H1 (cell line): ENCODE measurements at regions not wholly inside any gene's neighbourhood (a gene's known extent, or its start where the extent isn't known, plus 50 kb on each side); places are given as distances from the start of the nearest gene placed in this dataset.

Experiments
- CTCF ChIA-PET: fragments of 300-600 bp; sonication (Branson Sonifier 250); formaldehyde crosslinking; loops from one replicate; lab custom pipeline; 2021; ENCODE audit not compliant: partially characterized antibody; lab: Charles Lee
- POLR2A ChIA-PET: fragments of 300-600 bp; sonication (Branson Sonifier 250); formaldehyde crosslinking; loops from one replicate; lab custom pipeline; 2021; ENCODE audit warnings: inconsistent platforms; ENCODE audit not compliant: partially characterized antibody; lab: Charles Lee
- DNase-seq, 2 experiments: peaks; one replicate each; pipeline versions ENCODE4 v3.0.0 to v3.0.0-alpha.2; 2010 to 2022; ENCODE audit warnings: low spot score in 2 of 2, low read depth in 1 of 2, mixed read lengths in 1 of 2
- FAIRE-seq: peaks from 2 replicates; lab custom pipeline; 2011; peaks lifted over from hg19 to GRCh38; lab: Jason Lieb, UNC
- H2AFZ ChIP-seq: 2 replicates; pipeline ENCODE4 v1.8.1; 2012; ENCODE audit warnings: low read length, inconsistent platforms
- H2AK5ac ChIP-seq: 2 replicates; pipeline ENCODE4 v1.6.1; 2013; ENCODE audit warnings: low read depth, low read length
- H2BK120ac ChIP-seq: replicated peaks from 2 replicates; pipeline ENCODE3; 2013; ENCODE audit warnings: low read depth, low read length, inconsistent platforms
- H2BK12ac ChIP-seq: 2 replicates; pipeline ENCODE4 v1.6.1; 2013; ENCODE audit warnings: low read depth, low read length
- H2BK15ac ChIP-seq: 2 replicates; pipeline ENCODE4 v1.6.1; 2013; ENCODE audit warnings: low read length
- H2BK20ac ChIP-seq: 2 replicates; pipeline ENCODE4 v1.6.1; 2013; ENCODE audit warnings: low read length
- H2BK5ac ChIP-seq: 2 replicates; pipeline ENCODE4 v1.6.1; 2013; ENCODE audit warnings: low read depth, low read length
- H3K14ac ChIP-seq: 2 replicates; pipeline ENCODE4 v1.6.1; 2013; ENCODE audit warnings: inconsistent platforms; ENCODE audit not compliant: insufficient read length
- H3K18ac ChIP-seq: 2 replicates; pipeline ENCODE4 v1.6.1; 2013; ENCODE audit warnings: low read length; ENCODE audit errors: extremely low read depth
- H3K23ac ChIP-seq: 2 replicates; pipeline ENCODE4 v1.6.1; 2013; ENCODE audit warnings: inconsistent platforms; ENCODE audit not compliant: insufficient read length
- H3K23me2 ChIP-seq: 2 replicates; pipeline ENCODE4 v1.6.1; 2013; ENCODE audit warnings: low read depth, low read length
- H3K27ac ChIP-seq: 2 replicates; pipeline ENCODE4 v1.6.1; 2011; ENCODE audit warnings: low read depth, low read length, inconsistent platforms
- H3K27me3 ChIP-seq, 4 experiments: replicated peaks in 1 of 4; 1 replicate in 1 of 4; 2 replicates in 3 of 4; pipeline versions ENCODE4 v1.6.1 to v1.8.1; 2011 to 2013; ENCODE audit warnings: low read length in 3 of 4, mild to moderate bottlenecking in 3 of 4, inconsistent platforms in 2 of 4, mixed read lengths in 2 of 4, moderate library complexity in 1 of 4; ENCODE audit not compliant: control insufficient read depth in 3 of 4, insufficient read depth in 3 of 4; ENCODE audit errors: extremely low read depth in 1 of 4
- H3K36me3 ChIP-seq, 4 experiments: 2 replicates each; pipeline versions ENCODE4 v1.6.1 to v1.8.1; 2011 to 2013; ENCODE audit warnings: mild to moderate bottlenecking in 4 of 4, low read length in 3 of 4, moderate library complexity in 2 of 4, control low read depth in 1 of 4, inconsistent platforms in 1 of 4; ENCODE audit not compliant: insufficient read depth in 4 of 4, control insufficient read depth in 2 of 4
- H3K4ac ChIP-seq: replicated peaks from 2 replicates; pipeline ENCODE3; 2013; ENCODE audit warnings: low read length, low read depth, mixed read lengths, inconsistent platforms; ENCODE audit not compliant: insufficient read length
- H3K4me1 ChIP-seq, 4 experiments: replicated peaks in 1 of 4; 1 replicate in 1 of 4; 2 replicates in 3 of 4; pipeline versions ENCODE4 v1.6.1 to v1.8.1; 2011 to 2013; ENCODE audit warnings: low read length in 3 of 4, inconsistent platforms in 2 of 4, mixed read lengths in 1 of 4; ENCODE audit not compliant: insufficient read depth in 4 of 4, control insufficient read depth in 3 of 4
- H3K4me2 ChIP-seq, 2 experiments: 2 replicates each; pipeline versions ENCODE4 v1.6.1 to v1.8.1; 2011 to 2013; ENCODE audit warnings: low read depth in 2 of 2, low read length in 2 of 2, control low read depth in 1 of 2, inconsistent platforms in 1 of 2, mild to moderate bottlenecking in 1 of 2; ENCODE audit not compliant: insufficient read depth in 1 of 2
- H3K4me3 ChIP-seq, 4 experiments: fragments of 200-600, 300-600 bp in 1 of 4; sonication (generic), shearing (Covaris generic), sonication (Bioruptor Twin) in 1 of 4; 2 replicates each; pipeline versions ENCODE4 v1.5.1 to v1.8.1; 2011 to 2016; ENCODE audit warnings: low read length in 4 of 4, low read depth in 3 of 4, control low read depth in 2 of 4, inconsistent platforms in 2 of 4, mild to moderate bottlenecking in 2 of 4, mixed read lengths in 1 of 4, moderate library complexity in 1 of 4; ENCODE audit not compliant: insufficient read depth in 2 of 4; ENCODE audit errors: extremely low read depth in 1 of 4
- H3K56ac ChIP-seq: replicated peaks from 2 replicates; pipeline ENCODE3; 2013; ENCODE audit warnings: low read depth, mild to moderate bottlenecking, mixed read lengths, low read length, inconsistent platforms; ENCODE audit not compliant: insufficient read length
- H3K79me1 ChIP-seq: 2 replicates; pipeline ENCODE4 v1.6.1; 2013; ENCODE audit warnings: low read depth, low read length, control low read depth
- H3K79me2 ChIP-seq, 2 experiments: 2 replicates each; pipeline versions ENCODE4 v1.6.1 to v1.8.1; 2012 to 2013; ENCODE audit warnings: low read length in 2 of 2, mild to moderate bottlenecking in 2 of 2, inconsistent platforms in 1 of 2; ENCODE audit not compliant: insufficient read depth in 2 of 2, control insufficient read depth in 1 of 2
- H3K9ac ChIP-seq, 4 experiments: replicated peaks in 1 of 4; 1 replicate in 1 of 4; 2 replicates in 3 of 4; pipeline versions ENCODE4 v1.6.1 to v1.8.1; 2011 to 2013; ENCODE audit warnings: low read depth in 3 of 4, low read length in 3 of 4, control low read depth in 2 of 4, mild to moderate bottlenecking in 2 of 4, moderate library complexity in 2 of 4, inconsistent platforms in 1 of 4; ENCODE audit errors: extremely low read depth in 1 of 4
- H3K9me3 ChIP-seq, 2 experiments: 2 replicates each; pipeline versions ENCODE4 v1.6.1 to v1.8.1; 2012 to 2013; ENCODE audit warnings: mild to moderate bottlenecking in 2 of 2, moderate library complexity in 2 of 2, control low read depth in 1 of 2, inconsistent platforms in 1 of 2, low read depth in 1 of 2, low read length in 1 of 2, mixed read lengths in 1 of 2; ENCODE audit not compliant: insufficient read depth in 2 of 2
- H4K20me1 ChIP-seq, 2 experiments: replicated peaks in 1 of 2; 2 replicates each; pipeline versions ENCODE3 to v1.8.1; 2011 to 2013; ENCODE audit warnings: inconsistent platforms in 2 of 2, low read length in 2 of 2, mild to moderate bottlenecking in 1 of 2; ENCODE audit not compliant: insufficient read depth in 2 of 2, control insufficient read depth in 1 of 2
- H4K5ac ChIP-seq: 2 replicates; pipeline ENCODE4 v1.6.1; 2013; ENCODE audit warnings: low read length, low read depth, mixed read lengths, inconsistent platforms; ENCODE audit not compliant: insufficient read length
- H4K8ac ChIP-seq: 2 replicates; pipeline ENCODE4 v1.8.0; 2013; ENCODE audit warnings: mild to moderate bottlenecking, moderate library complexity, low read length, inconsistent platforms; ENCODE audit not compliant: insufficient read depth; ENCODE audit errors: extremely low read depth
- H4K91ac ChIP-seq: replicated peaks from 2 replicates; pipeline ENCODE3; 2013; ENCODE audit warnings: low read length, mixed read lengths, inconsistent platforms; ENCODE audit not compliant: insufficient read length
- KDM1A ChIP-seq: fragments of 200-600, 300-600 bp; sonication (generic); IDR thresholded peaks from 2 replicates; pipeline ENCODE4 v1.7.1; 2016; ENCODE audit warnings: mild to moderate bottlenecking, low read length, borderline replicate concordance
- NANOG ChIP-seq: IDR thresholded peaks from 2 replicates; pipeline ENCODE4 v1.6.1; 2011; ENCODE audit warnings: low read length, low read depth, mild to moderate bottlenecking, inconsistent platforms; ENCODE audit not compliant: insufficient read depth, poor library complexity, severe bottlenecking
- POU5F1 ChIP-seq: IDR thresholded peaks from 2 replicates; pipeline ENCODE4 v1.6.1; 2011; ENCODE audit warnings: low read depth, mild to moderate bottlenecking, low read length, moderate library complexity
- TCF12 ChIP-seq: IDR thresholded peaks from 2 replicates; pipeline ENCODE4 v1.6.1; 2011; ENCODE audit warnings: low read depth, mild to moderate bottlenecking, low read length
- WGBS, 2 experiments: shearing (Covaris generic) in 1 of 2; methylation state at CpG; one replicate each; pipeline versions ENCODE4 v1.1.6 to v1.1.7; 2013 to 2015; ENCODE audit warnings: low lambda C conversion rate in 2 of 2, mixed read lengths in 2 of 2, inconsistent platforms in 1 of 2, low coverage in 1 of 2, missing lambda C conversion rate in 1 of 2; ENCODE audit not compliant: insufficient replicate concordance in 2 of 2, insufficient coverage in 1 of 2, insufficient read length in 1 of 2; ENCODE audit errors: extremely low coverage in 1 of 2, missing lambda C conversion rate in 1 of 2; 5-methylcytosine and 5-hydroxymethylcytosine counted together

DNA sequence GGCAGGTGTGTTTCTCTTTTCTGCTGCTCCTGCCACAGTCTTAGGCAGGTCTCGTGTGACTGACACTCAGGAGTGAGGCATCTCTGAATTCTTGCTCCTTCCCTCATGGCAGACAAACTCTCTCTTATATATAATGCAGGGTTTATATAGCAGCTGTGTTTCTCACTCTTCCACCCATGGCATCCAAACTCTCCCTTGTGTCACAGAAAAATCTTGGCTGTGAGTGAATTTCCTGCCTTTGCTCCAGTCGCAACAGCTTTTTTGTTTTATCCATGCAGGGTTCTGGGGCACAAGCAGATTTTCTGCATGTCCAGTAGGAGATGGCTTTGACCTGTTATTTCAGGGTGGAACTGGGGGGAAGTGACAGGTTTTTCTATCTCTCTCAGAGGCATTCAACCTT, 1275.5 kb downstream of the ADGRL3 start:
- H4K5ac ChIP-seq: no peak overlapping the region
- H3K9me3 ChIP-seq: no peaks in the 10 kb centered on the region
- no peak for TF ChIP-seq TCF12
- TF ChIP-seq POU5F1: no peak
- TF ChIP-seq KDM1A: no peak
- TF ChIP-seq NANOG: no peak
- H3K18ac ChIP-seq: no peak overlapping the region
- H3K14ac ChIP-seq: no peak overlapping the region
- no peak overlapping the region for H2BK120ac ChIP-seq
- H4K91ac ChIP-seq: no peak overlapping the region
- no peak overlapping the region for H2BK15ac ChIP-seq
- H2BK20ac ChIP-seq: no peak overlapping the region
- no peak overlapping the region for H2BK12ac ChIP-seq
- no peaks in the 10 kb centered on the region for H3K27me3 ChIP-seq
- H3K9ac ChIP-seq: no peak overlapping the region
- H3K23ac ChIP-seq: no peak overlapping the region
- H3K79me1 ChIP-seq: no peaks in the 10 kb centered on the region
- H3K56ac ChIP-seq: no peak overlapping the region
- no peak overlapping the region for H3K27ac ChIP-seq
- H3K4me1 ChIP-seq: no peaks in the 10 kb centered on the region
- H3K79me2 ChIP-seq: no peaks in the 10 kb centered on the region
- no peaks in the 10 kb centered on the region for H3K23me2 ChIP-seq
- H3K4me3 ChIP-seq: no peak overlapping the region
- no peak overlapping the region for H2AK5ac ChIP-seq
- DNase-seq: no peak
- H4K8ac ChIP-seq: no peak overlapping the region
- no peaks in the 10 kb centered on the region for H3K36me3 ChIP-seq
- H3K4ac ChIP-seq: no peak overlapping the region
- FAIRE-seq: no peak
- H2AFZ ChIP-seq: 0 out of 2 replicates have a peak overlapping the region, but pooled peaks have one; percentile 1
- ChIA-PET CTCF (interaction anchor here (1.0 kb wide), 1 partner anchor 56 kb away, joined by 3 read pairs; no protein-coding TSS in a partner anchor), POLR2A (no interaction called here)
- no peak overlapping the region for H2BK5ac ChIP-seq
- no peak overlapping the region for H3K4me2 ChIP-seq
- H4K20me1 ChIP-seq: no peaks in the 10 kb centered on the region
- 70% methylated on average over 2 of the region's 2 CpGs; no CpG with 5 or more reads in 1 of the 2 experiments for WGBS, 2 experiments
